ENCODE measurements at regions not wholly inside any gene's neighbourhood (a gene's known extent, or its start where the extent isn't known, plus 50 kb on each side); places are given as distances from the start of the nearest gene placed in this dataset.

GRCh38 chr3:17831366-17831765, 88.9 kb upstream of the TBC1D5 start:
- Histone ChIP-seq H3K4me3 (ENCODE audit: low read depth in 2 of 2, low read length in 1 of 2) (no peak overlapping the region), H3K4me1 (ENCODE audit: control insufficient read depth in 1 of 2, insufficient read depth in 2 of 2, low read depth in 1 of 2, low read length in 1 of 2) (no peaks in the 10 kb centered on the region), H3K36me3 (replicated peaks in 1 of 2; ENCODE audit: control insufficient read depth in 1 of 2, insufficient read depth in 2 of 2, low read length in 1 of 2) (no peaks in the 10 kb centered on the region), H3F3A (replicated peaks; ENCODE audit: insufficient read depth) (no peaks in the 10 kb centered on the region), H3K79me2 (ENCODE audit: insufficient read depth) (no peaks in the 10 kb centered on the region), H3K9me3 (no peaks in the 10 kb centered on the region), H3K27me3 (ENCODE audit: insufficient read depth) (no peaks in the 10 kb centered on the region), H2AFZ (ENCODE audit: low read depth) (no peak overlapping the region), H4K20me1 (ENCODE audit: insufficient read depth) (no peaks in the 10 kb centered on the region), H3K9me2 (no peaks in the 10 kb centered on the region), H3K27ac (ENCODE audit: low read depth in 2 of 2, low read length in 1 of 2) (no peak overlapping the region), H3K4me2 (no peak overlapping the region), H3K9ac (no peak overlapping the region)
- ChIA-PET CTCF (interaction anchor here (2.3 kb wide), 1 partner anchor 10 kb away, joined by 18 read pairs; no protein-coding TSS in a partner anchor), POLR2A (no interaction called here)
- TF ChIP-seq FOSL2 (IDR thresholded peaks at IDR 0.05; ENCODE audit: borderline replicate concordance, low read depth) (0 out of 2 replicates have a peak, but pooled peaks have one; percentile 7), EZH2phosphoT487 (IDR thresholded peaks at IDR 0.05; ENCODE audit: borderline replicate concordance, low read depth) (no peak), JUND (IDR thresholded peaks at IDR 0.05) (no peak)
- DNase-seq, result no peak

GRCh38 chr3:17830788-17831187, 88.4 kb upstream of the TBC1D5 start:
- no peak for DNase-seq
- ChIA-PET POLR2A (no interaction called here), CTCF (interaction anchor here (2.3 kb wide), 1 partner anchor 10 kb away, joined by 18 read pairs; no protein-coding TSS in a partner anchor)
- no peak overlapping the region for H3K27ac ChIP-seq (ENCODE audit: low read depth in 2 of 2, low read length in 1 of 2)
- H3K4me1 ChIP-seq (ENCODE audit: control insufficient read depth in 1 of 2, insufficient read depth in 2 of 2, low read depth in 1 of 2, low read length in 1 of 2), result no peaks in the 10 kb centered on the region
- no peak overlapping the region for H3K4me2 ChIP-seq
- no peaks in the 10 kb centered on the region for H3K36me3 ChIP-seq (replicated peaks in 1 of 2; ENCODE audit: control insufficient read depth in 1 of 2, insufficient read depth in 2 of 2, low read length in 1 of 2)
- H3K4me3 ChIP-seq (ENCODE audit: low read depth in 2 of 2, low read length in 1 of 2), result no peak overlapping the region
- H3K9me2 ChIP-seq, result no peaks in the 10 kb centered on the region
- no peak overlapping the region for H3K9ac ChIP-seq
- no peak overlapping the region for H2AFZ ChIP-seq (ENCODE audit: low read depth)
- no peaks in the 10 kb centered on the region for H3K27me3 ChIP-seq (ENCODE audit: insufficient read depth)
- no peaks in the 10 kb centered on the region for H3K9me3 ChIP-seq
- no peaks in the 10 kb centered on the region for H4K20me1 ChIP-seq (ENCODE audit: insufficient read depth)
- WGBS (ENCODE audit: low lambda C conversion rate), result 86% methylated on average over 1 of the region's 1 CpG
- H3K79me2 ChIP-seq (ENCODE audit: insufficient read depth), result no peaks in the 10 kb centered on the region
- no peak for TF ChIP-seq RAD21 (IDR thresholded peaks at IDR 0.05; ENCODE audit: low read length)
- no peak for TF ChIP-seq EZH2phosphoT487 (IDR thresholded peaks at IDR 0.05; ENCODE audit: borderline replicate concordance, low read depth)
- TF ChIP-seq GABPA (IDR thresholded peaks at IDR 0.05; ENCODE audit: low read depth), result no peak
- no peak for TF ChIP-seq CHD2 (IDR thresholded peaks at IDR 0.05; ENCODE audit: low read length, partially characterized antibody)
- no peak for TF ChIP-seq FOXM1 (IDR thresholded peaks at IDR 0.05; ENCODE audit: low read depth)
- TF ChIP-seq MEF2A (IDR thresholded peaks at IDR 0.05; ENCODE audit: borderline replicate concordance, low read depth), result no peak
- no peak for TF ChIP-seq CTCF (IDR thresholded peaks at IDR 0.05)
- no peak for TF ChIP-seq JUND (IDR thresholded peaks at IDR 0.05)
- no peak for TF ChIP-seq FOSL2 (IDR thresholded peaks at IDR 0.05; ENCODE audit: borderline replicate concordance, low read depth)
- TF ChIP-seq POLR2AphosphoS5 (IDR thresholded peaks at IDR 0.05; ENCODE audit: low read depth, low read length), result no peak
- no peak for TF ChIP-seq RXRA (IDR thresholded peaks at IDR 0.05; ENCODE audit: borderline replicate concordance, low read depth)
- no peak for TF ChIP-seq SMC3 (IDR thresholded peaks at IDR 0.05; ENCODE audit: low read depth, low read length)
- no peaks in the 10 kb centered on the region for H3F3A ChIP-seq (replicated peaks; ENCODE audit: insufficient read depth)

All from SK-N-SH (cell line).